ENCODE measurements at regions not wholly inside any gene's neighbourhood (a gene's known extent, or its start where the extent isn't known, plus 50 kb on each side); places are given as distances from the start of the nearest gene placed in this dataset.
"Not testable (repeated sequence)": the region's sequence is repeated elsewhere in the genome, so short reads cannot be mapped to it uniquely, and the experiment has no call there.

- not testable (repeated sequence) for TF ChIP-seq ARNTL (CRISPR knock-in tag; IDR thresholded peaks at IDR 0.05; ENCODE audit: borderline replicate concordance, low read depth); ISL1 (CRISPR knock-in tag; IDR thresholded peaks at IDR 0.05); PATZ1 (CRISPR knock-in tag; IDR thresholded peaks at IDR 0.05; ENCODE audit: borderline replicate concordance); POU6F1 (CRISPR knock-in tag; IDR thresholded peaks at IDR 0.05; ENCODE audit: borderline replicate concordance, low read depth); ZNF70 (CRISPR knock-in tag; IDR thresholded peaks at IDR 0.05); TCF4 (CRISPR knock-in tag; IDR thresholded peaks at IDR 0.05; ENCODE audit: borderline replicate concordance); CREB5 (CRISPR knock-in tag; IDR thresholded peaks at IDR 0.05; ENCODE audit: low read depth); ZFP3 (CRISPR knock-in tag; IDR thresholded peaks at IDR 0.05); ZNF565 (CRISPR knock-in tag; conservative IDR thresholded peaks at IDR 0.05; ENCODE audit: low read depth); TOX (CRISPR knock-in tag; IDR thresholded peaks at IDR 0.05; ENCODE audit: borderline replicate concordance)
Measured at GRCh38 chr22:16404639-16405038, 188.0 kb downstream of the CCT8L2 start.

Data from SK-N-SH treated with all-trans-retinoic acid at 6 μM for 48 hours (cell line).